ENCODE measurements at regions not wholly inside any gene's neighbourhood (a gene's known extent, or its start where the extent isn't known, plus 50 kb on each side); places are given as distances from the start of the nearest gene placed in this dataset.

DNA sequence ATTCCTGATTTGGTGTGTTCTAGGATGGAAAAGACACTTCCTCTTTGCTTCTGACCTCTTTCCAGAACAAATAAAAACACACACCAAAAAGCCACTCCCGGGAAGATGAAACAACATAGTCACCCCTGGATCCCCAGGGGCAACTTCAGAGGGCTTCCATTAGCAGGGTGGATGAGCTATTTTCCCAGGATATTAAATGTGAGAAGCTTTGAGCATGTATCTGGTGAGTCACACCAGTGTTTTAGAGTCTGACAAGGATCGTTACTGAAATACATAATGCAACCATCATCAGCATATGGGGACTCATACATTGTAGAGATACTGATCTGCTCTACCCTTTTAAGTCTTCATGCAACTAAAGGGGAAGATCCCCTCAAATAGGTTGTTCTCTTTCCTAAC lies 115.5 kb upstream of the ZNF438 start:
- DNase-seq = no peak

DNA sequence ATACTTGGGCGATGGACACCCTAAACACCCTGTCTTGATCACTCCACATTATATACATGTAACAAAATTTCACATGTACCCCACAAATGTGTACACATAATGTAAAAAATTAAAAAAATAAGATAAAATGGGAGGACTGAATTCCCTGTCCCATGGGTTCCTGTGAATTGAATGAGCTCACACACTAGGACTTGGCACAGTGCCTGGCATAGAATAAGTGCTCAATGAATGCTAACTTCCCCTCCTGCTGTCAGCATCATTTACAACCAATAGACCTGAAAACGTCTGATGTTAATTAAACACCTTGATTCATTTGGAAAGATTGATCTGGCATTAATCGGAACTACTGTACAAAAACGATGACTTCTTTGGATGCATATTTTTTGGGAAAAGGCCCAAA lies 117.3 kb upstream of the ZNF438 start:
- DNase-seq = no peak

DNA sequence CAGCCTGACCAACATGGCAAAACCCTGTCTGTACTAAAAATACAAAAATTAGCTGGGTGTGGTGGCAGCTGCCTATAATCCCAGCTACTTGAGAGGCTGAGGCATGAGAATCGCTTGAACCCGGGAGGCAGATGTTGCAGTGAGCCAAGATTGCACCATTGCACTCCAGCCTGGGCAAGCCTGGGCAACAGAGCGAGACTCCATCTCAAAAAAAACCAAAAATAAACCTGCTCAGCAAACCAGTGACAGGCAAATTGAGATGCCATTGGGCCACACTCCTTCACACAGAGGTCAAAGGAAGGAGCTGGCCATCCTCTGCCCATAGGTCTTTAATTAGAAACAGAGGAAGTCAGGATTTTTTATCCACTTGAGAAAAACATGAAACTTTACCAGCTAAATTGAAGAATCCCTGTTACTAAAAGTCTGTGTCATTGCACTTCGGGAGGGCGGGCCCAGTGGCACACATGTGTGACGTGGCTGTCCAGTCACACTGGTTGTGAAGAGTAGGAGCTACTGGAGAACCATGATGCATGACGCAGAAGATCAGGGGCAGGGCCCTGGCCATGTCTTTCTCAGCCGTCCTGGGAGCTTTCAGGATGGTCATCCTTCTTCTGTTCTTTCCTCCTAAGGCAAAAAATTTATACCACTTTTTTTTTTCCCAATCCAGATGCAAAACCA lies 118.3 kb upstream of the ZNF438 start:
- no peak for DNase-seq

- no peak for DNase-seq
Measured at GRCh38 chr10:31151301-31151700, 119.6 kb upstream of the ZNF438 start.

- DNase-seq = no peak
Measured at GRCh38 chr10:31152421-31153135, 120.9 kb upstream of the ZNF438 start.

DNA sequence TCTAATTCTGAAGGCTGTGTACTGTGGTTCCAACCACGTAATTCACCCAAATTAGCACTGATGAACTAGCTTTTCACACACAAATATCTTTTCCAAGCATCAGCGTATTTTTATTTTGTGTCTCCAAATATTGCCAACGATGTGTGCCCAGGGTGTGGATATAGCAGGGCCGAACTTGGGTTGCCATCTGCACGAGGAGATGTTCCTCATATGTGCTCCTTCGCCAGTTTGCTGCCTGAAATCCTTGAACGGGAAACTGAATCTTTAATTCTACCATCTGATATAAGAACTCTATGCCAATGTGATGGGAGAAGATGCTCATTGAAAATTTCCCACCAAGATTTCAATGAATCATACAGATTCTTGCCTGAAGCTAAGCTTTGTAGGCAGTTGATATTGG lies 121.5 kb upstream of the ZNF438 start:
- no peak for DNase-seq

- no peak for DNase-seq
Measured at GRCh38 chr10:31153692-31154091, 122.0 kb upstream of the ZNF438 start.

GRCh38 chr10:31154996-31155395 lies 123.3 kb upstream of the ZNF438 start:
- no peak for DNase-seq

GRCh38 chr10:31157123-31158010 lies 125.7 kb upstream of the ZNF438 start:
- DNase-seq = no peak

- no peak for DNase-seq
Measured at GRCh38 chr10:31158011-31158658, 126.5 kb upstream of the ZNF438 start.

GRCh38 chr10:31166606-31167005 lies 134.9 kb upstream of the ZNF438 start:
- DNase-seq = no peak

GRCh38 chr10:31170636-31171035 lies 139.0 kb upstream of the ZNF438 start:
- no peak for DNase-seq

GRCh38 chr10:31171402-31172083 lies 139.9 kb upstream of the ZNF438 start:
- DNase-seq = no peak

- no peak for DNase-seq
Measured at GRCh38 chr10:31172925-31173324, 141.3 kb upstream of the ZNF438 start.

- no peak for DNase-seq
Measured at GRCh38 chr10:31173752-31174151, 142.1 kb upstream of the ZNF438 start.

- no peak for DNase-seq
Measured at GRCh38 chr10:31179091-31179680, 139.8 kb upstream of the ZEB1 start.

GRCh38 chr10:31186225-31187000 lies 132.6 kb upstream of the ZEB1 start:
- no peak for DNase-seq

- no peak for DNase-seq
Measured at GRCh38 chr10:31187182-31187581, 131.8 kb upstream of the ZEB1 start.

GRCh38 chr10:31187607-31188210 lies 131.3 kb upstream of the ZEB1 start:
- no peak for DNase-seq

DNA sequence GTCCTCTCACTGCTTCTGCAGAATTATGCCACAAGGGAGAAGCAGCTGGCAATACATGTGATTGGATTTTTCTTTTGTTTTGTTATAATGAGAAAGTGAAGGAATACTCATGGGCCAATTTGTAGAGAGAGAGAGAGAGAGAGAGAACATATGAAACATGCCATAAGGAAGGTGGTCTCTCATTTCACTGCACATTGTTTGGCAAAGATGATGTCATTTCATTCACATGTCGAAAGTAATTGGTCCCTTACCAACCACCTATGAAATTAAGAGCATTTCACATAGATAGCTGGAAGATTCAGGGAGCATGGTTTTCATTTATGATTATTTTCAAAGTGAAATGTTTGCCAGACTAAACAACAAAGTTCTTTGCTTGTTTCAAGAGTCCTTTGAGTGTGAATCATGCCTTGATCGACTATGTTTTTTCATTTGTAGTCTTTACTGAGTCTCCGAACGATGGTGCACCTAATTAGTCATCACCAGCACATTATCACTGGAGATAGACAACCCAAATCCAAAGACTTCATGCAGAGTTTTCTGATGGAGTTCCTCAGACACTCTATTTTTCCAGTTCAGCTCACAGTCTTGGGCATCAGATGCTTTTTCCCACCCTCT lies 130.1 kb upstream of the ZEB1 start:
- no peak for DNase-seq

Measured in NK-92 treated with Interleukin-12 subunit alpha and Interleukin-12 subunit beta, amount 100 ng/mL, for 24 hours (cell line).